Upper lobe of left lung (tissue), 4 donors: ENCODE measurements at regions not wholly inside any gene's neighbourhood (a gene's known extent, or its start where the extent isn't known, plus 50 kb on each side); places are given as distances from the start of the nearest gene placed in this dataset.

ENCODE experiments used
- CTCF ChIP-seq, 6 experiments: fragments of 450-650 bp in 4 of 6; fragments of 200-600 bp in 2 of 6; sonication (generic) in 2 of 6; IDR thresholded peaks; one replicate each; pipeline ENCODE4 v1.5.1; 2016 to 2019; ENCODE audit warnings: antibody characterized with exemption in 6 of 6
- POLR2A ChIP-seq, 4 donors: fragments of 450-650 bp; IDR thresholded peaks; one replicate each; pipeline ENCODE4 v1.5.1; 2016 to 2017; ENCODE audit warnings: antibody characterized with exemption in 4 of 4, mild to moderate bottlenecking in 2 of 4

DNA sequence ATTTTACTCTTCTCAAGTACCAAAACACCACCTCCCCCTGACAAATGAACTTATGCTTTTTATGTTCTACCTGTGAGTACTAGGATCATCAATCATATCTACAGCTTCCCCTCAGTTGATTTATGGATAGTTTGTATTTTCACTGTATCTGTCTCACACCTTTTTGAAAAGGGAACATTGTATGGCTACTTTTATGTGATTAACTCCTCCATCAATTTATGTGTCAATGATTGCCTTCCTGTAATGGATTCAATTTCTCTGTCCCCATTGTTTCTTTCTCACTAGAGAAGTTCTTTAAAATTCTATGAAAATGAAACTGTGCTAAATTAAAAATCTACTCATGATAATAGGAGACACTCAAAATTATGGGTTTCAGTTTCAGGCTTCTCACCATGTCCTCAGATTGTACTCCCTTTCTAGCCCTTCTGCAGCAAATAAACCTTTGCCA is 935.0 kb downstream of the TRIB2 start:
- TF ChIP-seq CTCF (IDR thresholded peaks at IDR 0.05) (no peak), POLR2A (IDR thresholded peaks at IDR 0.05) (no peak)
